Heart left ventricle (tissue), 16 donors: ENCODE measurements at regions not wholly inside any gene's neighbourhood (a gene's known extent, or its start where the extent isn't known, plus 50 kb on each side); places are given as distances from the start of the nearest gene placed in this dataset.

Experiments used
- ATAC-seq, 4 donors: fragments of 200-7000 bp; cut with Tn5 transposase; one replicate each; pipeline ENCODE4 v1.9.1; 2020 to 2022; ENCODE audit warnings: moderate library complexity in 4 of 4, mild to moderate bottlenecking in 3 of 4, moderate number of reproducible peaks in 1 of 4
- DNase-seq, 5 donors: peaks; one replicate each; pipeline ENCODE4 v3.0.0-alpha.2; 2020
- H3K27ac ChIP-seq, 12 donors: fragments of 200-600 bp; sonication (generic) in 4 of 12; one replicate each; pipeline versions ENCODE4 v1.5.0 to v1.8.0; 2016 to 2022; ENCODE audit warnings: mild to moderate bottlenecking in 2 of 12
- H3K27me3 ChIP-seq, 9 donors: fragments of 200-600 bp; sonication (generic) in 2 of 9; one replicate each; pipeline versions ENCODE4 v1.5.1 to v1.8.0; 2016 to 2022; ENCODE audit warnings: mild to moderate bottlenecking in 3 of 9
- H3K36me3 ChIP-seq, 9 donors: fragments of 200-600 bp; sonication (generic) in 2 of 9; one replicate each; pipeline versions ENCODE4 v1.5.0 to v1.8.0; 2018 to 2022; ENCODE audit warnings: mild to moderate bottlenecking in 2 of 9
- H3K4me1 ChIP-seq, 12 donors: fragments of 200-600 bp; sonication (generic) in 4 of 12; one replicate each; pipeline versions ENCODE4 v1.5.0 to v1.8.0; 2016 to 2022; ENCODE audit warnings: mild to moderate bottlenecking in 3 of 12
- H3K4me3 ChIP-seq, 12 donors: fragments of 200-600 bp; sonication (generic) in 4 of 12; one replicate each; pipeline versions ENCODE4 v1.5.0 to v1.8.0; 2017 to 2022; ENCODE audit warnings: mild to moderate bottlenecking in 9 of 12, moderate library complexity in 4 of 12
- H3K9me3 ChIP-seq, 12 donors: fragments of 200-600 bp; sonication (generic) in 4 of 12; one replicate each; pipeline versions ENCODE4 v1.5.0 to v1.8.0; 2016 to 2022; ENCODE audit warnings: mild to moderate bottlenecking in 1 of 12
- CTCF ChIP-seq, 12 donors: fragments of 200-600 bp; sonication (generic) in 4 of 12; IDR thresholded peaks; one replicate each; pipeline versions ENCODE4 v1.5.0 to v1.8.0; 2018 to 2022; ENCODE audit warnings: antibody characterized with exemption in 12 of 12, mild to moderate bottlenecking in 5 of 12
- POLR2A ChIP-seq, 2 donors: fragments of 450-650 bp; IDR thresholded peaks; one replicate each; pipeline ENCODE4 v1.6.1; 2017; ENCODE audit warnings: antibody characterized with exemption in 2 of 2, mild to moderate bottlenecking in 2 of 2, moderate library complexity in 2 of 2
- WGBS, 4 donors: extraction: QIAGEN DNeasy Blood & Tissue Kit in 2 of 4; methylation state at CpG; one replicate each; pipeline versions ENCODE4 v1.1.5 to v1.1.7; 2013 to 2018; 5-methylcytosine and 5-hydroxymethylcytosine counted together
- intact Hi-C, 10 donors: fragments of 100-400 bp; cut with DNase I; formaldehyde crosslinking; loops; one replicate each; pipeline versions ENCODE4 v1.11.1 to v1.14.2; 2022
- donor health status: ischemic (EF 13 %, LVEDD 7.1; RV severe dilation, severe dysfunction).
- donor health status: healthy with polysubstance abuse.
- donor health status: DM: no; HTN: yes; CAD: no.
- donor health status: DM: no; HTN: no; CAD: no.
- donor health status: ischemic (EF 25% LVEDD 6.9; RV normal size, moderate dysfunction).
- donor health status: ischemic (EF 25% LVEDD 5.7; RV mildly dilated, moderate dysfunction).
- donor health status: healthy.
- donor health status: DM: yes; HTN: yes; CAD: no.
- donor health status: ischemic (EF 35%, LVEDD 5.7; RV mildly dilated, moderate dysfunction).
- donor health status: nonischemic (EF 11% LVEDD 7.7; RV severe dilation, severe dysfunction).
- donor health status: DM: yes; HTN: yes; CAD: no.
- donor health status: PGD.
- donor health status: ischemic (EF 29% LVEDD 5.4; RV normal size, mild dysfunction).
- donor health status: nonischemic (EF 23%, LVEDD 6.1; RV moderate dilation, normal function).

GRCh38 chr3:24722087-24722486 is 227.4 kb upstream of the THRB start:
- intact Hi-C loops: no loop called here
- no peak for ATAC-seq
- no peak for TF ChIP-seq POLR2A (IDR thresholded peaks at IDR 0.05)
- TF ChIP-seq CTCF (IDR thresholded peaks at IDR 0.05): no peak
- H3K27me3 ChIP-seq: no peaks in the 10 kb centered on the region
- 63 to 73% (median 69%) methylated on average over 5 of the region's 5 CpGs for WGBS, 4 donors
- no peak for DNase-seq
- H3K4me3 ChIP-seq: no peak overlapping the region
- H3K36me3 ChIP-seq: no peaks in the 10 kb centered on the region
- no peak overlapping the region for H3K27ac ChIP-seq
- H3K4me1 ChIP-seq: no peaks in the 10 kb centered on the region
- H3K9me3 ChIP-seq: no peaks in the 10 kb centered on the region

- ATAC-seq: no peak
Observed at GRCh38 chr3:24725514-24726255, 231.0 kb upstream of the THRB start.

GRCh38 chr3:24726423-24726822 is 231.8 kb upstream of the THRB start:
- Histone ChIP-seq H3K27ac (no peak overlapping the region), H3K27me3 (no peaks in the 10 kb centered on the region), H3K4me1 (no peaks in the 10 kb centered on the region), H3K9me3 (no peaks in the 10 kb centered on the region), H3K36me3 (no peaks in the 10 kb centered on the region), H3K4me3 (no peak overlapping the region)
- TF ChIP-seq POLR2A (IDR thresholded peaks at IDR 0.05) (no peak), CTCF (IDR thresholded peaks at IDR 0.05) (no peak)
- 88 to 97% (median 93%) methylated on average over 2 of the region's 2 CpGs for WGBS, 4 donors
- intact Hi-C loops: no loop called here
- no peak for ATAC-seq
- DNase-seq: no peak

More at GRCh38 chr3:24725514-24726255, 231.0 kb upstream of the THRB start:
- no peaks in the 10 kb centered on the region for H3K9me3 ChIP-seq
- H3K4me1 ChIP-seq: no peaks in the 10 kb centered on the region
- 68 to 76% (median 72%) methylated on average over 3 of the region's 3 CpGs for WGBS, 4 donors
- TF ChIP-seq POLR2A (IDR thresholded peaks at IDR 0.05) (no peak), CTCF (IDR thresholded peaks at IDR 0.05) (no peak)
- H3K4me3 ChIP-seq: no peak overlapping the region
- DNase-seq: no peak
- no peaks in the 10 kb centered on the region for H3K36me3 ChIP-seq
- intact Hi-C loops: no loop called here
- H3K27ac ChIP-seq: no peak overlapping the region
- no peaks in the 10 kb centered on the region for H3K27me3 ChIP-seq

GRCh38 chr3:24730173-24730572 is 235.5 kb upstream of the THRB start:
- no peak for ATAC-seq
- H3K4me1 ChIP-seq: no peaks in the 10 kb centered on the region
- no peaks in the 10 kb centered on the region for H3K36me3 ChIP-seq
- H3K27me3 ChIP-seq: no peaks in the 10 kb centered on the region
- DNase-seq: no peak
- 50 to 82% (median 65%) methylated on average over 1 of the region's 1 CpG for WGBS, 4 donors
- peaks cover 0 to 4% (median 0%) of the 10 kb centered on the region in 12 donors for H3K9me3 ChIP-seq
- no peak overlapping the region for H3K4me3 ChIP-seq
- intact Hi-C loops: no loop called here
- H3K27ac ChIP-seq: no peak overlapping the region
- TF ChIP-seq POLR2A (IDR thresholded peaks at IDR 0.05) (no peak), CTCF (IDR thresholded peaks at IDR 0.05) (no peak)
